Smooth muscle cell of the brain vasculature (primary cell): ENCODE measurements at regions not wholly inside any gene's neighbourhood (a gene's known extent, or its start where the extent isn't known, plus 50 kb on each side); places are given as distances from the start of the nearest gene placed in this dataset.

ENCODE experiments used
- DNase-seq: peaks from one replicate; pipeline ENCODE4 v3.0.0-alpha.2; 2012; ENCODE audit warnings: low read depth, low spot score

GRCh38 chr7:22625251-22625650, 101.7 kb upstream of the IL6 start:
- DNase-seq = no peak

- DNase-seq = no peak
These were observed 102.2 kb upstream of the IL6 start for GRCh38 chr7:22624781-22625180.

GRCh38 chr7:22622116-22622785, 104.7 kb upstream of the IL6 start:
- DNase-seq = no peak

GRCh38 chr7:22618528-22618927, 108.5 kb upstream of the IL6 start:
- DNase-seq = no peak

- no peak for DNase-seq
These were observed 109.8 kb upstream of the IL6 start for GRCh38 chr7:22617166-22617565.

- DNase-seq = no peak
These were observed 113.5 kb upstream of the IL6 start for GRCh38 chr7:22613496-22613895.

- DNase-seq = no peak
These were observed 112.8 kb upstream of the STEAP1B start for GRCh38 chr7:22612776-22613175.

GRCh38 chr7:22611758-22612079, 111.7 kb upstream of the STEAP1B start:
- no peak for DNase-seq

GRCh38 chr7:22610951-22611757, 111.2 kb upstream of the STEAP1B start:
- no peak for DNase-seq

GRCh38 chr7:22610263-22610662, 110.3 kb upstream of the STEAP1B start:
- no peak for DNase-seq

- DNase-seq = no peak
These were observed 107.2 kb upstream of the STEAP1B start for GRCh38 chr7:22607180-22607579.

GRCh38 chr7:22604246-22604645, 104.3 kb upstream of the STEAP1B start:
- no peak for DNase-seq

- no peak for DNase-seq
These were observed 102.0 kb upstream of the STEAP1B start for GRCh38 chr7:22601812-22602565.

GRCh38 chr7:22601408-22601807, 101.4 kb upstream of the STEAP1B start:
- no peak for DNase-seq

GRCh38 chr7:22601003-22601402, 101.0 kb upstream of the STEAP1B start:
- DNase-seq = no peak

- no peak for DNase-seq
These were observed 98.4 kb upstream of the STEAP1B start for GRCh38 chr7:22598318-22598920.

- DNase-seq = no peak
These were observed 97.9 kb upstream of the STEAP1B start for GRCh38 chr7:22597844-22598243.

- DNase-seq = no peak
These were observed 96.9 kb upstream of the STEAP1B start for GRCh38 chr7:22596763-22597400.

- DNase-seq = no peak
These were observed 94.0 kb upstream of the STEAP1B start for GRCh38 chr7:22594020-22594419.

GRCh38 chr7:22591271-22591670, 91.3 kb upstream of the STEAP1B start:
- DNase-seq = no peak

- no peak for DNase-seq
These were observed 89.7 kb upstream of the STEAP1B start for GRCh38 chr7:22589641-22590201.
